H4 (cell line): ENCODE measurements at regions not wholly inside any gene's neighbourhood (a gene's known extent, or its start where the extent isn't known, plus 50 kb on each side); places are given as distances from the start of the nearest gene placed in this dataset.
A peak's percentile ranks its signal among the peaks of the same experiment; 100 is the strongest.

ENCODE experiments used
- DNase-seq: peaks from one replicate; pipeline ENCODE4 v3.0.0-alpha.2; 2015; ENCODE audit warnings: low spot score

DNA sequence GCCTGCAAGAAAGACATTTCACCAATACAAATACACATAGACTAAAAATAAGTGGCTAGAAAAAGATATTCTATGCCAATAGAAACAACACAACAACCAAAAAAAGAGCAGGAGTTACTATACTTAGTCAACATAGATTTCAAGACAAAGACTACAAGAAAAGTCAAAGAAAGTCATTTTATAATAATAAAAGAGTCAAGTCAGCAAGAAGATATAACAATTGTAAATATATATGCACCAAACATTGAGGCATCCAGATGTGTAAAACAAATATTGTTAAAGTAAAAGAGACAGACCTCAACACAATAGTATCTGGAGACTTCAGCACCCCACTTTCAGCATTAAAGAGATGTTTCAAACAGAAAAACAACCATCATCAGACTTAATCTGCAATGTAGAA, 104.6 kb downstream of the AMY1C start:
- DNase-seq: no peak

GRCh38 chr1:103859721-103860120, 110.0 kb downstream of the AMY1C start:
- peak; percentile 3 for DNase-seq

GRCh38 chr1:103898576-103899345, 149.1 kb downstream of the AMY1C start:
- no peak for DNase-seq

- DNase-seq: peak; percentile 6
Observed at GRCh38 chr1:103900005-103900404, 150.3 kb downstream of the AMY1C start.

DNA sequence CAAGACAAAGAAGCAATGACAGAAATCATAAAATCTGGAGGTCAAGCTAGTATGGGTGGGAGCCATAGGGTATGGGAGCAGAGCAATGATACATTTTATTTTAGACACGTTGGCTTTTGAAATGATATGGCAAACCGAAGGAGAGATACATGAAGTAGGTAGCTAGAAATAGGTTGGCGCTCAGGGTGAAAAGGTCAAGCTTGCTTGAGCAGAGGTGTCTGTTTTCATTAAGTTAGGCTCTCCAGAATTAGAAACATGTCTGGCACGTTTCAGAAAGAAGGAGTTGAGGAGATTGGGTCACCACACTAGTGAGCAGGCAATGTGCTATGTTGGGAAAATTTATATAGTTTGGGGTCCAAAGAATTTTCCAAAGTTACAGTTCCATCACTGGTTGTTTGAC, 151.4 kb downstream of the AMY1C start:
- no peak for DNase-seq

DNA sequence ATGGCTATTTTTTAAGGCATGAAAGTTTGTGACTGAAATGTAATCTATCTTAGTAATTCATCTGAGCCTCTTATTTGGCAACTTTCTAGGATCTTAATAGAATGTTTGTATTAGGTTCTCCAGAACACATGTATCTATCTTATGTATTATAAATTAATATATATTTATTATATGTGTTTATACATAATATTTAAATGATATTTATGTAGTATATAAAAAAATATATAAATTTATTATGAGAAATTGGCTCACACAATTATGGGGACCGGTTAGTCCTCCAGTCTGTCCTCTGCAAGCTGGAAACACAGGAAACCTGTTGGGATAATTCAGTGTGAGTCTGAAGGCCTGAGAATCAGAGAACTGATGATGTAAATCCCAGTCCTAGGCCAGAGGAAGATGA, 155.7 kb downstream of the AMY1C start:
- no peak for DNase-seq

DNA sequence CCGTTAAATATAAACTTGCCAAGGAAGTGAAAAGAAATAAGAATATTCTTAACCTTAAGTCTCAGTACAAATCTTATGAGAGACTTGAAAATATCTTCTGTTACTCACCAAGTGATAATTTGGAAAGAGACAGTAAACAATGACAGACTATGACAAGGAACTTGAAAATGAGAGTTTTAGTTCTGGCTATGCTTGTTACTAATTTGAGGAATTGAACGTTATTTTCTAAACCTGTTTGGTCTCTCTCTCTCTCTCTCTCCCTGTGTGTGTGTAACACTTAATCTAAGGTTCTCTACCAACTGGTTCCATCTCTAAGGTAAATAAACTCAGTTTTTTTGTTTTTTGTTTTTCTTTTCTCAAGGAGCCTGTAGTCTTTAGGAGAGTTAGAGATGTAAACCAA, 161.8 kb downstream of the AMY1C start:
- no peak for DNase-seq

DNA sequence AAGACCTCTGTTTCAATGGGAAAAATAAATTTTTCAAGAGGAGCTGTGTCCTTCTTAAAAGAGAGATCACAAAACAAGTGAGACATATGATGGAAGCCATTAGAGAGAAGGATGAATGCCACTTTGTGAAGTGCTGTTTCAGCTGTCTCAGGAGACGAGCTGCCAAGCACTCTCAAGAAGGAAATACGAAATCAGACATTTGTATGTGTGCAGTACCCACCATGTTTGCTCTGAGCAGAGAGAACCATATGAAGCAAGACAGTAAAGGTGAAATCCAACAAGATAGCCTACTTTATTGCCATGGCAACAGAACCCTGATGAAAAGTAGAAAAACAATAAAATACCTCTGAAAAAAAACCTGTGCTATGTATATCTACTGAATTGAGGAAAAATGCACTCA, 168.1 kb downstream of the AMY1C start:
- no peak for DNase-seq

GRCh38 chr1:103931891-103932290, 182.2 kb downstream of the AMY1C start:
- DNase-seq: no peak

- no peak for DNase-seq
Observed at GRCh38 chr1:103937763-103938357, 188.2 kb downstream of the AMY1C start.

- no peak for DNase-seq
Observed at GRCh38 chr1:103941086-103941485, 191.4 kb downstream of the AMY1C start.

DNA sequence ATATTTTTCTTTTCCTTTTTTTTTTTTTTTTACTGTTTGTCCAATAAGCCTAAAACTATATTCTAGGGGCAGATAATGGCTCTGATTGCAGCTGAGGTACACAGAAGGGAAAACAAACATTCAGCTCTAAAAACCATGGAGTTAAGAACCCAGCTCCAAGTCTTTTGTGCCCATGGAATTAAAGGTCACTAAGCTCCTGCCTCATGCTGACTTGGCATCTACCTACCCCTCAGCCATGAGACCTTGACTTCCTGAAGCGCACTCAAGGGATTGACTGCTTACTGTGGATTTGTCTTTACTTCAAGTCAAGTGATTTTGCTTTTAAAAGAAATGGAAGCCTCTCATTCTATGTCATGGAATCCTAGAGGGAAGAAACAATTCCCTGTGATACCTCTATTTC, 192.3 kb downstream of the AMY1C start:
- no peak for DNase-seq

GRCh38 chr1:103945774-103946173, 196.1 kb downstream of the AMY1C start:
- no peak for DNase-seq

DNA sequence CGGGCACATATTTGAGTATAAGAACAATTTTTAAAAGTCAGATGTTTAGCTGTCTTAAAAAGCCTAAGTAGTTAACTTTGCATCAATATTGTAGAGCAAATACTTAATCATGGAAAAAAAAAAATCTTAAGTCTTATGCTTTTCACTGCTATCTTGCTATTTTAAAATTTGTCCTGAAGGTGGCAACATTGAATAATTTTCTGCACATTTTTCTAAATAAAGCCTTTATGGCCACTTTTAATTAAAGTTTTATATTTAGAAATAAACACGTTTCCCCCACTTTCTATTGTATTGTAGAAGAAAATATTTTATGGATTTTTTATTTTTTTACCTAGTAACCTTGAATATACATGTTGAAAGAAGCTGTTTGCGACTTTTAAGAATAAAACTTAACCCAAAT, 198.8 kb downstream of the AMY1C start:
- DNase-seq: no peak

DNA sequence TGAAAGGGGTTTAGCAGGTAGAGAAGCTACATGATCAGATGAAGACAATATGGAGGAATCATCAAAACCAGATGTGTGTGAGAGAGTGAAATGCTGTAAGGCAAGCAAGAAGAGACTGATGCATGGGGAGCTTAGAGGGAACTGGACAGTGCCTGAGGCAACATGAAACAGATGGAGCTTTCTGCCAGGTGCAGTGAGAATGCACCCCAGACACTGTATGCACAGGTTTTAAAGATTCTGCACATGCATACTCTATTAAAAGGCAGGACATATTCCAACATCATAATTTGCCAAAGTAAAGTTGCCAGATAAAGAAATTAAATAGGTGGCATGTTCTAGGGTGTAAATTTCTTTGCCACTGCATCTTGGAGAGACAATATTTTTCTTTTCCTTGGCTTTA, 200.1 kb downstream of the AMY1C start:
- no peak for DNase-seq

GRCh38 chr1:103953386-103953785, 203.7 kb downstream of the AMY1C start:
- no peak for DNase-seq

- no peak for DNase-seq
Observed at GRCh38 chr1:103958699-103959098, 209.0 kb downstream of the AMY1C start.

DNA sequence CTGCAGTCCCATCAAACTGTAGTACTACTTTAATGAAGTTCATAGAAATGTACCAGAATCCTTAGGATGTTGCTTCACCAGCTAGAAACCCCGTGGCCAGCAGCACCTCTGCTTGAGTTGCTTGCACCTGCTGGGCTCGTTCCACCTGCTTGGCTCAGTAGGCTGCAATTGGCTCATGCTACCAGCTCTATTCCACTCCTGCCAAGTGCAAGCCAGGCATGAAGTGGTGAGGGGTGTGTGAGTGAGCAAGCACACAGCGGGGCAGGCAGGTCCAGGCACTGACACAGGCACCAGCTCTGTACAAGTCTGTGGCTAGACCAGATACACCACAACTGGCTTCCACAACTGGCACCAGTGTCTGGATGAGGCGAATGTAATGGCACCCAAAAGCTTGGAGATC, 209.9 kb downstream of the AMY1C start:
- DNase-seq: no peak

GRCh38 chr1:103960045-103960444, 210.3 kb downstream of the AMY1C start:
- DNase-seq: no peak

GRCh38 chr1:103960710-103961109, 211.0 kb downstream of the AMY1C start:
- no peak for DNase-seq

DNA sequence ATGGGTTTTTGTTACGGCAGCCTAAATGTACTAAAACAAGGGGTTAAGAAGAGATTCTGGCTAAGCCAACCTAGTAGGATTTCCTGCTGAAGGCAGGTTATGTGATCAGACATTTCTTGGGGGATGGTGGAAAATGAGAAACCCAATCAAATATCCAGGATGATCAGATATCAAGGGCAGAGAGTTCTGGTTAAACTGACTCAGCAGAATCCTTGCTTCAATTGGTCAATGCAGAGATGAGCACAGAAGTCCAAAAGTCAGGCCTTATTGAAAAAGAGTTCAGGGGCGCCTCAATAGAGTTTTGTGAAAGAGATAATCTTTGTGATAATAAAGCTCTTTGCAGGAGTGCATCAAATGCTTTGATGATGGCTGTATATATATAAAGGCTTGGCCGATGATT, 237.1 kb downstream of the AMY1C start:
- no peak for DNase-seq

DNA sequence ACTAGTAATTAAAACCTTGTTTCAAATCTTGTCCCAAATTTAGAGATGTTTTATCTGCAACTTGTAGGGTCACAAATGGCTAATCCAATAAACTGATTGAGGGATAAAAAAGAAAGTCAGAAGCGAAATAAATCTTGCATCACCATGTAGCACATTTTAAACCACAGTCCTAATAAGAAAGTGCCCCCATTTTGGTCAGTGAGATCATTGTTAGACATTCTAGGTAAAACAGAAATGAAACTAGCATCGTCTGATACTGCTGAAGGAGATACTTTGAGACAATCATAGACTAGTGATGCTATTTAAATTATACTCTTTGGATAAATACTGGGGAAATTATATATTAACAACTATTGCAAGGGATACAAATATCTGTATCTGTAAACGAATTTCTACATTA, 247.9 kb downstream of the AMY1C start:
- DNase-seq: no peak

GRCh38 chr1:104018922-104019674, 269.4 kb downstream of the AMY1C start:
- DNase-seq: no peak
